ENCODE measurements at regions not wholly inside any gene's neighbourhood (a gene's known extent, or its start where the extent isn't known, plus 50 kb on each side); places are given as distances from the start of the nearest gene placed in this dataset.

- TF ChIP-seq ZNF18 (tag by site-specific recombination; IDR thresholded peaks at IDR 0.05) (no peak), ZNF660 (tag by site-specific recombination; IDR thresholded peaks at IDR 0.05) (peak; percentile 75), ZBTB26 (tag by site-specific recombination; optimal IDR thresholded peaks at IDR 0.05) (no peak), ZNF184 (tag by site-specific recombination; IDR thresholded peaks at IDR 0.05) (0 out of 2 replicates have a peak, but pooled peaks have one; percentile 17), ZBTB10 (tag by site-specific recombination; IDR thresholded peaks at IDR 0.05) (no peak), ZNF426 (tag by site-specific recombination; IDR thresholded peaks at IDR 0.05) (no peak), ZNF48 (tag by site-specific recombination; IDR thresholded peaks at IDR 0.05) (no peak), ZFP41 (tag by site-specific recombination; IDR thresholded peaks at IDR 0.05; ENCODE audit: borderline replicate concordance) (no peak), ZBTB8A (tag by site-specific recombination; IDR thresholded peaks at IDR 0.05) (no peak), ZNF140 (tag by site-specific recombination; IDR thresholded peaks at IDR 0.05) (no peak), KLF7 (tag by site-specific recombination; IDR thresholded peaks at IDR 0.05; ENCODE audit: borderline replicate concordance) (no peak), ZNF211 (tag by site-specific recombination; IDR thresholded peaks at IDR 0.05; ENCODE audit: low read depth) (no peak), ZNF473 (tag by site-specific recombination; IDR thresholded peaks at IDR 0.05) (no peak), ZNF677 (tag by site-specific recombination; IDR thresholded peaks at IDR 0.05) (no peak), ZXDB (tag by site-specific recombination; IDR thresholded peaks at IDR 0.05) (no peak), ZBTB20 (tag by site-specific recombination; IDR thresholded peaks at IDR 0.05) (no peak), CTCF (tag by site-specific recombination; IDR thresholded peaks at IDR 0.05) (peak; percentile 79), ZIC2 (tag by site-specific recombination; IDR thresholded peaks at IDR 0.05) (no peak), ZNF654 (tag by site-specific recombination; IDR thresholded peaks at IDR 0.05; ENCODE audit: low read depth) (peak; percentile 95), ZNF311 (tag by site-specific recombination; IDR thresholded peaks at IDR 0.05; ENCODE audit: borderline replicate concordance) (no peak), KLF1 (tag by site-specific recombination; IDR thresholded peaks at IDR 0.05) (no peak), MZF1 (tag by site-specific recombination; IDR thresholded peaks at IDR 0.05; ENCODE audit: borderline replicate concordance) (no peak), IKZF3 (tag by site-specific recombination; IDR thresholded peaks at IDR 0.05) (peak; percentile 32; the same call in 1 of the 2 replicates), ZNF155 (tag by site-specific recombination; IDR thresholded peaks at IDR 0.05) (no peak), ZNF132 (tag by site-specific recombination; IDR thresholded peaks at IDR 0.05; ENCODE audit: borderline replicate concordance) (no peak), ZNF335 (tag by site-specific recombination; conservative IDR thresholded peaks at IDR 0.05) (no peak), ZNF843 (tag by site-specific recombination; IDR thresholded peaks at IDR 0.05) (no peak), ZNF280D (tag by site-specific recombination; IDR thresholded peaks at IDR 0.05) (no peak), PRDM1 (tag by site-specific recombination; IDR thresholded peaks at IDR 0.05) (peak; percentile 79)
Measured at GRCh38 chr1:39102537-39103327, 76.6 kb downstream of the NDUFS5 start (continued).
